PC-9 (cell line): ENCODE measurements at regions not wholly inside any gene's neighbourhood (a gene's known extent, or its start where the extent isn't known, plus 50 kb on each side); places are given as distances from the start of the nearest gene placed in this dataset.

ENCODE experiments used
- BruUV-seq: library from RNA; stranded (reverse); fragments of 400-500 nt; replicated peaks from 2 replicates; lab custom pipeline; 2021; lab: Mats Ljungman, UMichigan
- CTCF ChIA-PET: fragments of 300-600 bp; sonication (Branson Sonifier 250); formaldehyde crosslinking; loops from one replicate; lab custom pipeline; 2022; ENCODE audit warnings: antibody characterized with exemption; lab: Charles Lee
- POLR2A ChIA-PET: fragments of 300-600 bp; sonication (Branson Sonifier 250); formaldehyde crosslinking; loops from one replicate; lab custom pipeline; 2022; ENCODE audit warnings: antibody characterized with exemption; ENCODE audit not compliant: unreplicated experiment; lab: Charles Lee
- DNase-seq, 2 experiments: peaks; one replicate each; pipeline versions ENCODE4 v3.0.0 to v3.0.0-alpha.2; 2015 to 2022; ENCODE audit warnings: mixed read lengths in 1 of 2
- H2AFZ ChIP-seq: fragments of 200-600 bp; sonication (generic); 2 replicates; pipeline ENCODE4 v1.8.1; 2017; ENCODE audit warnings: antibody characterized with exemption
- H3F3A ChIP-seq: fragments of 200-600 bp; sonication (generic); 2 replicates; pipeline ENCODE4 v1.8.1; 2017; ENCODE audit warnings: antibody characterized with exemption, mild to moderate bottlenecking, low read depth; ENCODE audit not compliant: insufficient read depth
- H3K27ac ChIP-seq: fragments of 200-600 bp; sonication (generic); 2 replicates; pipeline ENCODE4 v1.6.1; 2016; ENCODE audit warnings: mixed run types
- H3K27me3 ChIP-seq: fragments of 200-600 bp; sonication (generic); 2 replicates; pipeline ENCODE4 v1.6.1; 2016; ENCODE audit warnings: low read depth, mixed run types; ENCODE audit not compliant: insufficient read depth
- H3K36me3 ChIP-seq: fragments of 200-600 bp; sonication (generic); 2 replicates; pipeline ENCODE4 v1.6.1; 2016; ENCODE audit warnings: low read depth, mixed run types
- H3K4me1 ChIP-seq: fragments of 200-600 bp; sonication (generic); replicated peaks from 2 replicates; pipeline ENCODE4 v1.6.1; 2016; ENCODE audit warnings: mixed run types; ENCODE audit not compliant: insufficient read depth
- H3K4me2 ChIP-seq: fragments of 200-600 bp; sonication (generic); 2 replicates; pipeline ENCODE4 v1.6.1; 2017; ENCODE audit warnings: mixed run types
- H3K4me3 ChIP-seq: fragments of 200-600 bp; sonication (generic); 2 replicates; pipeline ENCODE4 v1.6.1; 2016; ENCODE audit warnings: mixed run types
- H3K79me2 ChIP-seq: fragments of 200-600 bp; sonication (generic); 2 replicates; pipeline ENCODE4 v1.6.1; 2017; ENCODE audit warnings: low read depth, mixed run types
- H3K9me2 ChIP-seq: fragments of 200-600 bp; sonication (generic); 2 replicates; pipeline ENCODE4 v1.8.1; 2017; ENCODE audit warnings: mild to moderate bottlenecking; ENCODE audit not compliant: insufficient read depth
- H3K9me3 ChIP-seq: fragments of 200-600 bp; sonication (generic); 2 replicates; pipeline ENCODE4 v1.8.1; 2016; ENCODE audit warnings: low read depth; ENCODE audit not compliant: insufficient read depth
- H4K20me1 ChIP-seq: fragments of 200-600 bp; sonication (generic); 2 replicates; pipeline ENCODE4 v1.8.1; 2017; ENCODE audit not compliant: insufficient read depth
- EZH2 ChIP-seq: fragments of 200-600 bp; sonication (generic); IDR thresholded peaks from 2 replicates; pipeline ENCODE4 v1.8.0; 2017; ENCODE audit warnings: antibody characterized with exemption, low read depth
- intact Hi-C: fragments of 100-400 bp; cut with micrococcal nuclease; formaldehyde crosslinking; loops from one replicate; pipeline ENCODE4 v1.10.0; 2022; ENCODE audit not compliant: unreplicated experiment
- TF ChIP-seq, protein P1 (sequence below): fragments of 200-600 bp; sonication (generic); conservative IDR thresholded peaks from 2 replicates; pipeline ENCODE4 v1.6.1; 2017; ENCODE audit warnings: mixed run types, antibody characterized with exemption, mild to moderate bottlenecking, moderate library complexity

DNA sequence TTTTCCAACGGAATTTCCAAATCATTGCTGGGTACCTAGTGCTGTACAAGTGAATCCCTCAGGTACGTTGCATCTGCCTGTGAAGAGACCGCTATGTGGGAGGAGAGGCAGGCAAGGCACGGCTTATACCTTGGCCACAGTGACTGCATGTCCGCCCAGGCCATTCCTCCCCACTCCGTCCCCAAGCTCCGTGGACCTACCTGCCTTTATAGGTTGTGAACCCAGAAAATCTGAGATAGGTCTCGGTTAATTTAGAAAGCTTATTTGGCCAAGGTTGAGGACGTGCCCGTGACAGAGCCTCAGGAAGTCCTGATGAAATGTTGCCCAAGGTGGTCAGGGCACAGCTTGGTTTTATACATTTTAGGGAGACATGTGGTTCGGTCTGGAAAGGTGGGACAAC, 218.5 kb upstream of the TSHZ3 start:
- no peak overlapping the region for H3K4me2 ChIP-seq
- peaks cover 27% of the 10 kb centered on the region for H3K27me3 ChIP-seq
- H3K36me3 ChIP-seq, result no peaks in the 10 kb centered on the region
- no peaks in the 10 kb centered on the region for H3K9me2 ChIP-seq
- H3K9me3 ChIP-seq, result no peaks in the 10 kb centered on the region
- H3F3A ChIP-seq, result no peaks in the 10 kb centered on the region
- no peak for DNase-seq
- TF ChIP-seq EZH2, result no peak
- TF ChIP-seq, protein P1, sequence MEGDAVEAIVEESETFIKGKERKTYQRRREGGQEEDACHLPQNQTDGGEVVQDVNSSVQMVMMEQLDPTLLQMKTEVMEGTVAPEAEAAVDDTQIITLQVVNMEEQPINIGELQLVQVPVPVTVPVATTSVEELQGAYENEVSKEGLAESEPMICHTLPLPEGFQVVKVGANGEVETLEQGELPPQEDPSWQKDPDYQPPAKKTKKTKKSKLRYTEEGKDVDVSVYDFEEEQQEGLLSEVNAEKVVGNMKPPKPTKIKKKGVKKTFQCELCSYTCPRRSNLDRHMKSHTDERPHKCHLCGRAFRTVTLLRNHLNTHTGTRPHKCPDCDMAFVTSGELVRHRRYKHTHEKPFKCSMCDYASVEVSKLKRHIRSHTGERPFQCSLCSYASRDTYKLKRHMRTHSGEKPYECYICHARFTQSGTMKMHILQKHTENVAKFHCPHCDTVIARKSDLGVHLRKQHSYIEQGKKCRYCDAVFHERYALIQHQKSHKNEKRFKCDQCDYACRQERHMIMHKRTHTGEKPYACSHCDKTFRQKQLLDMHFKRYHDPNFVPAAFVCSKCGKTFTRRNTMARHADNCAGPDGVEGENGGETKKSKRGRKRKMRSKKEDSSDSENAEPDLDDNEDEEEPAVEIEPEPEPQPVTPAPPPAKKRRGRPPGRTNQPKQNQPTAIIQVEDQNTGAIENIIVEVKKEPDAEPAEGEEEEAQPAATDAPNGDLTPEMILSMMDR, result no peak
- H3K27ac ChIP-seq, result no peak overlapping the region
- BruUV-seq, result no TSS peak
- POLR2A ChIA-PET, result no interaction called here
- CTCF ChIA-PET, result no interaction called here
- peaks cover 2% of the 10 kb centered on the region; the same call in 1 of the 2 replicates for H4K20me1 ChIP-seq
- no peaks in the 10 kb centered on the region for H3K4me1 ChIP-seq
- intact Hi-C loops, result no loop called here
- H3K4me3 ChIP-seq, result no peak overlapping the region
- H2AFZ ChIP-seq, result no peak overlapping the region
- no peaks in the 10 kb centered on the region for H3K79me2 ChIP-seq

DNA sequence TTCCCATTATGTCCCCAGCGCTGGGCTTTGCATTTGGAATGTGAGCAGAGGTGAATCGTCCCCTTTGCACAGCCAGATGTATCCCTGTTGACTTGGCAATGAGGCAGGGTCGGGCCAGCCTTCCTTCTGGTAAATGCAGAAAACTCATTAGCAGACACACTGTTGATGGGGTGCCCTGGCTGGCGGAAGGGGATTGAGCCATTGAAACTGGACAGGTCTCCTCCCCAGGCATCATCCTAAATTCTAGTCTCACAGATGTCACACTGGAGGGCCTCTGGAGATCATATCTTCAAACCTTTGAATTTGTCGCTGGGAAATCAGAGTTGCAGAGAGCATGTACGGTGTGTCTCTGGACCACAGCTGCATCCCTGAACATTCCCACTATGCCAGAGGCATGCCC, 219.5 kb upstream of the TSHZ3 start:
- no peaks in the 10 kb centered on the region for H3F3A ChIP-seq
- H3K79me2 ChIP-seq, result no peaks in the 10 kb centered on the region
- peaks cover 2% of the 10 kb centered on the region; the same call in 1 of the 2 replicates for H4K20me1 ChIP-seq
- no TSS peak for BruUV-seq
- no peaks in the 10 kb centered on the region for H3K9me2 ChIP-seq
- CTCF ChIA-PET, result no interaction called here
- H3K36me3 ChIP-seq, result no peaks in the 10 kb centered on the region
- no peak for TF ChIP-seq EZH2
- TF ChIP-seq, protein P1, result no peak
- H3K9me3 ChIP-seq, result no peaks in the 10 kb centered on the region
- peaks cover 26% of the 10 kb centered on the region for H3K27me3 ChIP-seq
- H3K4me1 ChIP-seq, result no peaks in the 10 kb centered on the region
- H3K27ac ChIP-seq, result no peak overlapping the region
- H3K4me3 ChIP-seq, result no peak overlapping the region
- no peak overlapping the region for H2AFZ ChIP-seq
- intact Hi-C loops, result no loop called here
- no peak for DNase-seq
- POLR2A ChIA-PET, result no interaction called here
- H3K4me2 ChIP-seq, result no peak overlapping the region

DNA sequence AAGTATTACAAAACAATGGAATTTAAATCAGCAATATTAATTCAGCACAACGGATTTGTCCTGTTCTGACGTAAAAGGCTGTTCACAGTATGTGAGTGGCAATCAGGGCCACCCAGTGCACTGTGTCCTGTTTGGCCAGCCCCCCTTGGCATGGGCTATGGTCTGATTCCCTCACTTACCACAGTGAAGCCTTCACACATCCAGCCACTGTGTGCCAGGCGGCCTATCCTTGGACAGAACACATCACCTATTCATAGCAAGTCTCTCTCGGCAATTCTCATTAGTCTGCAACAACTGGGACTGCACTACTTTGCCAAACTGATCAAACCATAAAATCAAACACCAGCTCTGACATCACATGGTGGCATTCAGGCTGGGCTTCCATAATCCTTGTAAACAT, 221.5 kb upstream of the TSHZ3 start:
- ChIA-PET CTCF (no interaction called here), POLR2A (no interaction called here)

More for the DNA sequence above, 221.5 kb upstream of the TSHZ3 start:
- no peak for DNase-seq
- TF ChIP-seq, protein P1, result no peak
- no peak for TF ChIP-seq EZH2
- H3K9me2 ChIP-seq, result no peaks in the 10 kb centered on the region
- no peaks in the 10 kb centered on the region for H3K79me2 ChIP-seq
- peaks cover 44% of the 10 kb centered on the region for H3K27me3 ChIP-seq
- H3K4me2 ChIP-seq, result no peak overlapping the region
- peaks cover 2% of the 10 kb centered on the region; the same call in 1 of the 2 replicates for H4K20me1 ChIP-seq
- BruUV-seq, result no TSS peak
- no peaks in the 10 kb centered on the region for H3K36me3 ChIP-seq
- no peak overlapping the region for H3K4me3 ChIP-seq
- H3K4me1 ChIP-seq, result no peaks in the 10 kb centered on the region
- H2AFZ ChIP-seq, result no peak overlapping the region
- no peaks in the 10 kb centered on the region for H3K9me3 ChIP-seq
- no peaks in the 10 kb centered on the region for H3F3A ChIP-seq
- intact Hi-C loops, result no loop called here
- H3K27ac ChIP-seq, result no peak overlapping the region
